Endodermal cell (in vitro differentiated cells): ENCODE measurements at regions not wholly inside any gene's neighbourhood (a gene's known extent, or its start where the extent isn't known, plus 50 kb on each side); places are given as distances from the start of the nearest gene placed in this dataset.
"Not testable (repeated sequence)": the region's sequence is repeated elsewhere in the genome, so short reads cannot be mapped to it uniquely, and the experiment has no call there.

Experiments used
- DNase-seq: peaks from one replicate; pipeline ENCODE4 v3.0.0-alpha.2; 2017
- H3K27ac ChIP-seq: 2 replicates; pipeline ENCODE4 v1.5.1; 2013; ENCODE audit warnings: mild to moderate bottlenecking, low read depth, low read length, moderate library complexity
- H3K27me3 ChIP-seq: 2 replicates; pipeline ENCODE4 v1.6.1; 2013; ENCODE audit warnings: mild to moderate bottlenecking, low read length, moderate library complexity; ENCODE audit not compliant: insufficient read depth, control insufficient read depth, poor library complexity, severe bottlenecking
- H3K36me3 ChIP-seq: 2 replicates; pipeline ENCODE4 v1.7.0; 2013; ENCODE audit warnings: mild to moderate bottlenecking, low read length, moderate library complexity; ENCODE audit not compliant: control insufficient read depth, insufficient read depth
- H3K4me1 ChIP-seq: one replicate; pipeline ENCODE4 v1.7.0; 2013; ENCODE audit warnings: low read length; ENCODE audit not compliant: control insufficient read depth, insufficient read depth
- H3K4me3 ChIP-seq: 2 replicates; pipeline ENCODE4 v1.5.1; 2013; ENCODE audit warnings: mild to moderate bottlenecking, low read length, moderate library complexity
- H3K9ac ChIP-seq: 2 replicates; pipeline ENCODE4 v1.6.1; 2013; ENCODE audit warnings: mild to moderate bottlenecking, low read length, moderate library complexity; ENCODE audit not compliant: poor library complexity, severe bottlenecking; ENCODE audit errors: extremely low read depth
- H3K9me3 ChIP-seq: 2 replicates; pipeline ENCODE4 v1.6.1; 2013; ENCODE audit warnings: mild to moderate bottlenecking, low read length, moderate library complexity; ENCODE audit not compliant: control insufficient read depth
- H3K27ac Mint-ChIP-seq: 2 replicates; pipeline ENCODE4 v1.8.0; 2020; ENCODE audit warnings: mixed read lengths
- H3K27me3 Mint-ChIP-seq: 2 replicates; pipeline ENCODE4 v1.8.0; 2021; ENCODE audit warnings: mild to moderate bottlenecking, mixed read lengths; ENCODE audit not compliant: insufficient read depth
- H3K36me3 Mint-ChIP-seq: 2 replicates; pipeline ENCODE4 v1.8.0; 2020; ENCODE audit warnings: low read depth, mixed read lengths
- H3K4me1 Mint-ChIP-seq: 2 replicates; pipeline ENCODE4 v1.8.0; 2020; ENCODE audit warnings: mixed read lengths
- H3K4me3 Mint-ChIP-seq: 2 replicates; pipeline ENCODE4 v1.8.0; 2020; ENCODE audit warnings: mild to moderate bottlenecking, moderate library complexity, mixed read lengths
- H3K9me3 Mint-ChIP-seq: 2 replicates; pipeline ENCODE4 v1.8.0; 2020; ENCODE audit warnings: mild to moderate bottlenecking, mixed read lengths
- CTCF ChIP-seq: fragments of 200-600 bp; sonication (generic); conservative IDR thresholded peaks from 2 replicates; pipeline ENCODE4 v1.5.0; 2021; ENCODE audit warnings: antibody characterized with exemption, mild to moderate bottlenecking
- WGBS, 2 experiments: methylation state at CpG; one replicate each; pipeline versions ENCODE4 v1.1.5 to v1.1.7; 2013; ENCODE audit warnings: missing lambda C conversion rate in 2 of 2, mixed read lengths in 1 of 2; ENCODE audit not compliant: insufficient coverage in 1 of 2, insufficient read length in 1 of 2; 5-methylcytosine and 5-hydroxymethylcytosine counted together

GRCh38 chr2:56053679-56054078 is 130.1 kb upstream of the EFEMP1 start:
- Mint-ChIP-seq H3K4me3 (no peak overlapping the region), H3K27ac (no peak overlapping the region), H3K27me3 (no peaks in the 10 kb centered on the region), H3K4me1 (peaks cover 18% of the 10 kb centered on the region), H3K36me3 (no peaks in the 10 kb centered on the region), H3K9me3 (peaks cover 4% of the 10 kb centered on the region)
- TF ChIP-seq CTCF, result no peak
- H3K36me3 ChIP-seq, result no peaks in the 10 kb centered on the region
- H3K27ac ChIP-seq, result peak overlapping the region; percentile 3
- H3K9me3 ChIP-seq, result no peaks in the 10 kb centered on the region
- peaks cover 5% of the 10 kb centered on the region for H3K4me1 ChIP-seq
- no peak overlapping the region for H3K9ac ChIP-seq
- no peak overlapping the region for H3K4me3 ChIP-seq
- no peaks in the 10 kb centered on the region for H3K27me3 ChIP-seq
- peak; percentile 41 for DNase-seq
- 29 to 73% methylated on average over 1 to 3 of the region's 3 CpGs for whole genome bisulfite sequencing, 2 experiments

- H3K4me1 Mint-ChIP-seq, result peaks cover 18% of the 10 kb centered on the region
- peaks cover 16% of the 10 kb centered on the region for H3K9me3 Mint-ChIP-seq
- no peak overlapping the region for H3K4me3 ChIP-seq
- no peak for DNase-seq
- no peaks in the 10 kb centered on the region for H3K36me3 ChIP-seq
- no peaks in the 10 kb centered on the region for H3K27me3 ChIP-seq
- peaks cover 5% of the 10 kb centered on the region for H3K4me1 ChIP-seq
- H3K27ac Mint-ChIP-seq, result no peak overlapping the region
- H3K4me3 Mint-ChIP-seq, result no peak overlapping the region
- H3K9me3 ChIP-seq, result no peaks in the 10 kb centered on the region
- H3K9ac ChIP-seq, result no peak overlapping the region
- no peak for TF ChIP-seq CTCF
- H3K27ac ChIP-seq, result no peak overlapping the region
- H3K36me3 Mint-ChIP-seq, result no peaks in the 10 kb centered on the region
- H3K27me3 Mint-ChIP-seq, result peaks cover 2% of the 10 kb centered on the region
These were observed 128.4 kb upstream of the CCDC85A start for GRCh38 chr2:56055405-56055804.

- not testable (repeated sequence) for DNase-seq, H3K27ac Mint-ChIP-seq, H3K9ac ChIP-seq, H3K27me3 Mint-ChIP-seq, H3K4me1 ChIP-seq, H3K27ac ChIP-seq, H3K9me3 ChIP-seq, H3K4me1 Mint-ChIP-seq, H3K36me3 Mint-ChIP-seq, H3K27me3 ChIP-seq, H3K36me3 ChIP-seq, H3K4me3 ChIP-seq, H3K4me3 Mint-ChIP-seq
- H3K9me3 Mint-ChIP-seq, result peaks cover 30% of the 10 kb centered on the region
- WGBS, 2 experiments, result 80 to 88% methylated on average over 1 to 4 of the region's 4 CpGs
These were observed 122.5 kb upstream of the CCDC85A start for GRCh38 chr2:56061327-56061726.

- H3K9me3 ChIP-seq, result peaks cover 11% of the 10 kb centered on the region
- no peak overlapping the region for H3K4me3 ChIP-seq
- no peaks in the 10 kb centered on the region for H3K36me3 Mint-ChIP-seq
- H3K4me1 Mint-ChIP-seq, result no peaks in the 10 kb centered on the region
- DNase-seq, result no peak
- H3K4me1 ChIP-seq, result no peaks in the 10 kb centered on the region
- H3K27me3 ChIP-seq, result no peaks in the 10 kb centered on the region
- peaks cover 16% of the 10 kb centered on the region for H3K9me3 Mint-ChIP-seq
- no peak for TF ChIP-seq CTCF
- H3K27ac ChIP-seq, result no peak overlapping the region
- no peak overlapping the region for H3K27ac Mint-ChIP-seq
- no peak overlapping the region for H3K9ac ChIP-seq
- H3K4me3 Mint-ChIP-seq, result no peak overlapping the region
- H3K36me3 ChIP-seq, result no peaks in the 10 kb centered on the region
- peaks cover 5% of the 10 kb centered on the region for H3K27me3 Mint-ChIP-seq
These were observed 115.0 kb upstream of the CCDC85A start for GRCh38 chr2:56068746-56069145.
